GM19463 (cell line): ENCODE measurements at regions not wholly inside any gene's neighbourhood (a gene's known extent, or its start where the extent isn't known, plus 50 kb on each side); places are given as distances from the start of the nearest gene placed in this dataset.
"Not testable (repeated sequence)": the region's sequence is repeated elsewhere in the genome, so short reads cannot be mapped to it uniquely, and the experiment has no call there.

Experiments used
- ATAC-seq: cut with Tn5 transposase; IDR thresholded peaks from one replicate; pipeline ENCODE4 v1.9.1; 2021; ENCODE audit warnings: mild to moderate bottlenecking, moderate library complexity; ENCODE audit not compliant: unreplicated experiment

DNA sequence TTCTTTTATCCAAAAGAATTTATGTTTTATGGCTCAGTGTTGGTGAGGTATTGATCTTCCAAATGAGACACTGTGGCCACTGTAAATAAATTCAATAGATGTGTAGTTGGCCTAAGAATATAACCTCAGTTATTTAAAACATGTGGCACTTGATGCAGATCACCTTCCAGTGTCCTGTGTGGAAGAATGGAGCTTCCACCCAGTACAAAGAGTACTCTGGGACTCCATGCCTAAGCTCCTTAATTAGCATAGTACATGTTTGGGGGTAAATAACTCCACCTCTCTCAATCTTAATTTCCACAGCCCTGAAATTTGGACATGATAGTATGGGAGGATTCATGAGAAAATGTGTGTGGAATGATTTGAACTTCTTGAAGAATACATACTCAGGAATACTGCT lies 105.7 kb downstream of the SPDYE17 start:
- ATAC-seq = not testable (repeated sequence)

DNA sequence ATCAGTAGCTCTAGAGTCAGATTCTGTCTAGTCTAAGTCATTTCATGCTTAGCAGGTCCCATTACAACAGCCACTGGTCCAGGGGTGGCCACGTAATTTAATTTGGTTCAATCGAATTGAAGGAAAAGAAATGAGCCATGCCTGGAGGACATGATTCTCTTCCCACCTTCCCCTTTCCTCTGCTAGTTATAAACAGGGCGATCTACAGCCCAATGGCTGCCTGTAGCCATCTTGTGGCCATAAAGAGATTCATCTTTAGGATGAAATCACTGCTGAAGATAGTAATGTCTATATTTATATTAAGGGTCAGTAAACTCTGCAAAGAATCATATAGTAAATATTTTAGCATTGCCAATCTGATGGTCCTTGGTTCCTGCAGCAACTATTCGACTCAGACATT lies 107.4 kb downstream of the SPDYE17 start:
- not testable (repeated sequence) for ATAC-seq

DNA sequence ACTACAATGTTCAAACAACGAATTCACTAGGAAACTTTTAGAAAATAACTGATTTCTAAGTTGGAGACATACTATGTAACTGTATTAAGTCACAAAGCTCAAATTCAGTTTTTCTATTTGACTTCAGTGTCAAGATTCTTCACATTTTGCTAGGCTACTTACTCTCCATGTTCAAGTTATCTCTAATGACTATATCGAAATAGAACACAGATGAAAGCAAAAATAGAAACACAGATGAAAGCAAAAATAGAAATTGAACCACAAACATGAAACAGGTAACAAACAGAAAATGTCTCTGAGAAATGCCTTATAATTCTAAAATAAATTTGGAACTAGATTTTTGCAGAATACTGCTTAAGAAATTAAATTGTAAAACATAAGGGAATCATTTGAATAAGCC lies 113.5 kb downstream of the SPDYE17 start:
- not testable (repeated sequence) for ATAC-seq

DNA sequence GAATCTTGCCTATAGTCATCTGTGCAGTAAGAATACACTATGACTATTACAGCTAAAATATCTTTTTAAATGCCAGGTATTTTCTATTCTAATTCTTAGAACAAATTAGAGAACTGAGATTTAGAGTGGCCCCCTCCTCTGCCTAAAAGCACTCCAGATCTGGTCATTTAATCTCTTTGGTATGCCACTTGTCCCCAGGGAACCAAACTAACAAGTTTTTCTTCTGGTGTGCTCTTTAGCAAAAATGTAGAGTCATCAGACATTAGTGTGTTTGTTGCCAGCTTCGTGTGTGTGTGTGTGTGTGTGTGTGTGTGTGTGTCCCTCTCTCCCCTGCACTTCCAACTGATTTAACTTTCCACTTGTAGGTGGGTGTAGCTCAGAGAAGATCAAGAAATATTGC lies 117.8 kb downstream of the SPDYE17 start:
- ATAC-seq = not testable (repeated sequence)

DNA sequence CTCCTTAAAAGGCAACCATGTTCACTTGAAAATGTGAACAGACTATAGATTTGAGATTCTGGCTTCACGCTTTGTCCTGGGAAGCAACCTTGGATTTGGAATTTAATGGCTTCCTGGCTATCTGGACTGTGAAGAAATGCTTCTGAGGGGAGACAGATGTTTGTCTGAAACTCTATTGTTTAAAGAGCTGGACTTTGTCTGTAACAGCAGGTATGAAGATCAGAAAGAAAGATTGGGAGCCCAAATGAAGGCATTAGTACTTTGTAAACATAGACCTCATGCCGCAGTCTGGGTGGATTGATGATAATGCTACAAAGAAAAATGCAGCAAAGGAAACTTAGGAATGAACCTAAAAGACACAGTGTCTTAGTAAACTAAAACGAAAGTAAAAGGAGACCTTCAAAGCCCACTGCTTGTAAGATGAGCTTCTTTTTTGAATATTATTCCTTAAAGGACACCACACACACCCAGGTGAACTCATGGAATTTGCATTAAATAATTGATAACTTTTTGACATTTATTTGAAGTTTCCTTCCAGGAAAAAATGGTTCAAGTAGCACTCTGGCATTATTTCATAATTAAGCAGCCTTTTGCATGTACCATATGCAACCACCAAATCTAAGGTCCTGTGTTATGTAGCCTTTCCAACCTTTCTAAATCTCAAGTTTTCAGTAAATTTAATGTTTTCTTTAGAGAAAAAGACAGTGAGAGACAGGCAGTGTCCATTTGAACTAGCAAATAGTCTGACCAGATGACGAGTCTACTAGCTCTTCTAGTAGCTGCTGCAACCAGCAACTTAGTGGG lies 119.9 kb downstream of the SPDYE17 start:
- ATAC-seq = not testable (repeated sequence)

DNA sequence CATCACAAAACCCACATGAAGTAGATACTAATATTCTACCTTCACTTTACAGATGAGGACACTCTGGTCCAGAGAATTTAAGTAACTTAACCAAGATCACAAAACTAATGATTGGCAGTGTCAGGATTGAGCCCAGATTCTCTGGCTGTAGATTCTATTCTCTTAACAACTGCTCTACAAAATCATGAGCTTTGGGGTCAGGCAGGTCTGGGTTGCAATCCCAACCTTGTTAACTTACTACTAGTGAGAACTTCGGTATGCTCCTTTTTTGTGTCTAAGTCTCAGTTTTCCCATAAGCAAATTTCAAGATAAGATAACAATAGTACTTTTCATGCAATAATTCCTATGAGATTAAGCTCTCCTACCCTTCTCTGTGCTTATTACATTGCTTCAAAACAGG lies 127.5 kb downstream of the SPDYE17 start:
- not testable (repeated sequence) for ATAC-seq

DNA sequence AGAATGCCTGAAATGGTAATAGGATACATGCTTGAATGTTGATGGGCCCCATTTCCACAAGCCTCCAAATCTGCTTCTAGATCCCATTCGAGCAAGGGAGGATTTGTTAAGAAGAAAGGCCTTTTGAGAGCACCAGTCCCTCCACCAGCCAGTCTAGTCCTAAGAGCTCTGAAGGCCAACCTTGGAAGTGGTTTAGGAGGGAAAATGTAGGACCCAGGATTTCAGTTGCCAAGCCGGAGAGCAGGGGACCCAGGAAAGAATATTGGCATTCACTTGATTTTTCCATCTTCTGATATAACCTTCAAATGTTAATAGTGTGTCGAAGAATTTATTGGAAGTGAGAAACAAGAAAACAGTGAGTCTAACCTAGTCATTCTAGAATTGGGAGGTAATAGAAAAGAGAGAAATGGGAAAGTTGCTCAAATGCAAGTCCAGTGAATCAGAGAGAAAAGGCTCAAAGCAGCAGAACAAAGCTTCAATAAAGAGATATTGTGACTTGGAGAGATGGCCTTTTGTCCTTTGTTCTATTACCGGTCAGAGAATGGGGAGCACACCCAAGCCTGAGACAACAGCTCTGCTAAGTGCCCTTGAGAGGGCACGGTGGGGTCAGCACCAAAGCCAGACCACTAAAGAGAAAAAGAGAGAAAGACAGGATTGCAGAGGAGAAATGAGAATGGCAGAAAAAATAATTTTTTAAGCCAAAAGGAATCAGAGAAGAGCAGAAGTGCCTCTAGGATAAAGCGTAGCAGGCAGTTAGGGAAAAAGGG lies 130.0 kb downstream of the SPDYE17 start:
- ATAC-seq = not testable (repeated sequence)

DNA sequence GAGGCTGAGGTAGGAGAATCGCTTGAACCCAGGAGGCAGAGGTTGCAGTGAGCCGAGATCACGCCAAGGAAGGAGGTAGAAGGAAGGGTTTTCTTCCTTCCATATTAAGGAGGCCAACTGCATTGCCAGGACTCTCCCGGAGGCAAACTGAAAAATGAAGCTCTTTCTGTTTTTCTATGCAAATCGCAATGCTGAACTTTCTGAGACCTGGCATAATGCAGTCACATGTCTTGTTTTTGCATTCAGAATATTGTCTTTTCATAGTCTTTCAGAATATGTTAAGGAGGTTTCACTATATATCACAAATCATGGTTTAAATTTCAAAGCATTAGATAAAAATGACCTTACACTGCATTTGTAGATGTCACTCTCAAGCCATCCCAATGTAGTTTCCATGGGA lies 133.4 kb downstream of the SPDYE17 start:
- not testable (repeated sequence) for ATAC-seq

DNA sequence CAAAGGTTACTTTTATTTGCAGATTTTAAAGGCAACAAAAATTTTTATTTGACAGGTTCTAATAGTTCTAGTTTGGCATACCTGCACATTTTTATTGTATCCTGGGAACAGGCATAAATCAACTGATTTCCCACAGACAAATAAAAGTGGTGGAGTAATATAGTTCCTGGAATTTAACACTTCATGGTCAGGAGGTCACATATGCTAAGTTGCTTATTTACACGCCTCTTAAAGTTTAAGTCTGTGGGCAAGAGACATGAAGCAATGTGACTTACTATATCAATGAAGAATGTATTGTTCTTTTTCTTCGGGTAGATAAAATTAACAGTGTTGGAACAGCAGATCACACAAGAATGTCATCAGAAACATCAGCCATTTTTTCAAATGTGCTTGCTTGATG lies 135.2 kb downstream of the SPDYE17 start:
- ATAC-seq = not testable (repeated sequence)

DNA sequence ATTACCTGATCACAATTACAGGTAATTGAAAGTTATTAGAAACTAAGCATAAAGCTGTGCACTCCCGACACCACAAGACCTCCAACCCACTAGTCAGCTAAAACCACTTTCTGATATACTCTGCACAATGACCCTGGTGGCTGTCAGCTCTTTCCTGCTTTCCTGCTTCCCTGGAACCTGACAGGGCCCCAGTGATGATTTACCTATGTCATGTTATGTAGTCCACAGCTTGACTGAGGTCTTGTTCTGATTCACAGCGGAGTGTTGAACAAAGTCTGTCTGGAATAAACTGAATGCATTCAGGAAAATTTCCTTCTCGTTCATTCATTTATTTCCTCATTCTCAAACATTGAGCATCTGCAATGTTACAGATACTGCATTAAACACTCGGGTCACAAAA lies 136.5 kb downstream of the SPDYE17 start:
- not testable (repeated sequence) for ATAC-seq

DNA sequence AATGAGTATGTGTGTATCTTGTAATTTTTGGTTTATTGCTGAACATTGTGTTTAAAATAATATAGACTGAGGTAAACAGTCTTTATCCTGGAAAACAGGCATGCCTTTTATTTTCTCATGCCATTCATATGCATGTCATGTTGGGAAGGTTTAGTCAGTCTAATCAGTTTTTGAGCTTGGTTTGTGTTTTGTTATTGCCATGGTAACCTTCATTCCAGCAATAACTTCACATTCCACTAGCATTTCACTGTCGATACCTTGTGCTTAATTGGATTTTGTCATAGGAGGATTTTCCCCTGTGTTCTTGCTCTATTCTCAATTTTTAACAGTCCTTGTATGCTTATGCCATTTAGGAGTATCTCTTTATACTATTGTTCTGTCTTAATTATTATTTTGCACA lies 140.4 kb downstream of the SPDYE17 start:
- ATAC-seq = not testable (repeated sequence)

DNA sequence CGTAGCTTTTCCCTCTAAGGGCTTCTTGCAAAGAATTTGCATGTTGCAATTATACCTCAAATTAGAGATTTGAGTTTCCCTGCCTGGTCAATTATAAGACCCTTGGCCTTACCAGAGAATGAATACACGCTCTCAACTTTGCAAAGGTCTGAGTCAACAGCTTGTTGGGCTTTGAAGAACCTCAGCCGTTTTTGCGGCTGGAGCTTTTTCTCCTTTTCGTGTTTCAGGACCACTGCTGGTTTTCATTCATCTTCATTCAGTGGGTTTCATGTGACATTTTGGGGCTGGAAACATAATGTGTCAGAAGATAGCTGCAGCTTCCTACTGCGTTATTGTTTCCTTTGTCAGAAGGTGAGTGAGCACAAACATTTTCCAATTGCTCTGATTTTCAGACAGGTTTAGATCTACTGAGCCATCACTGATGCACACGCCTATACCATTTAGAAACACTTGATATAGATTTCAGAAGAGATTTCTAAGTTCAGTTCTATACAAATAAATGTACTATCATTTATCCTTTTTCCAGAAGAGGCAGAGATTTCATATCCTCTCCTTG lies 152.3 kb downstream of the SPDYE17 start:
- ATAC-seq = not testable (repeated sequence)

DNA sequence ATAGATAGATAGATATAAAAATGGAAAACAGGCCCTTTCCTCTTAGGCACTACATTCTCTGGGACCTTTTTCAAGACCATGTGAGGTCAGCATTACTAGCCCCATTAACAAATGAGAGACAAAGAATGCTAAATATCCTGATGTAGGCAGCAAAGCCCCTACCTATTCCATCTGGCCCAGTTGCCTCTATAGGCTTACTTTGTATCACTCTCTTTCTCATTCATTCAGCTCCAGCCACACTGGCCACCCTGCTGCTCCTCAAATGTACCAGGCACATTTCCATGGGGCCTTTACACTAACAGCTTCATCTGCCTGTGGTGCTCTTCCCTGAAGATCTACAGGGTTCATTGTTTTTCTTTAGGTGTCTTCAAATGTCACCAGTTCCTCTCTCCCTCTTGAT lies 156.4 kb downstream of the SPDYE17 start:
- not testable (repeated sequence) for ATAC-seq

DNA sequence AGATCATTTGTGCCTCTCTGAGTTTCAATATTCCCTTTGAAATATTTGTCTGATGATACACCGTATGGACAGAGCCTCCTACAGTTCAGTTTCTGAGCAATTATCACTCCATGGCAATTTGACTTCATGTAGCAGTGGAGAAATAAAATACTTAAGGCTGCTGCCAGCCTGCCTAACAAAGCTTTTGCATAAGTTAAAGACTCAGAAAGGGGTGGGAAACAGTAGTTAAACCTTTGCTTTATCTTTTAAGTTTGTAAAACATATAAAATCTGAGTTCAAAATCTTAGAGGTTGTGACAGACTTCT lies 161.7 kb downstream of the SPDYE17 start:
- not testable (repeated sequence) for ATAC-seq

DNA sequence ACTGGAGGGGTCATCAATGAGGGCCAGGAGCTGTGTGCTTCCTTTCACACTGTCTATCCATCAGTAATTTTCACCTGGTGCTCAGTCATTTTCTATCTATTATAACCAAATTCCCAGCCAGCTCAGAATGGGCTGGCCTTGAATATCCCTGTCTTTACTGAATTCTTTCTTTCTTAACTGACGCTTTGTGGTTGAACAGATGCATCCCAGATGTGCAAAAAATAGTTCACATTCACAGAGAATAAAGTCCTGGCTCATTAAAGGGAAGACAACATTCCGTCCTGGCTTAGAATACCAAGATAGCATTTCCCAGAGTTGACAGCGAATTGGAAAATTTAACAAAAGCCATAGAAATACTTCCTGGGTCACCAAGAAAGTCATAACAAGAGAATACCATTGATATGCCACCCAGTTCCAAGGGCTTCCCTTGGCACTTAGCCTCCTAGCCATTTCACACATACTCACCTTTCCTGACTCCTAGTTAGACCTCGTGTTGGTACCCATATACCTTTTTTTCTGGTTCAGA lies 164.7 kb downstream of the SPDYE17 start:
- ATAC-seq = not testable (repeated sequence)

DNA sequence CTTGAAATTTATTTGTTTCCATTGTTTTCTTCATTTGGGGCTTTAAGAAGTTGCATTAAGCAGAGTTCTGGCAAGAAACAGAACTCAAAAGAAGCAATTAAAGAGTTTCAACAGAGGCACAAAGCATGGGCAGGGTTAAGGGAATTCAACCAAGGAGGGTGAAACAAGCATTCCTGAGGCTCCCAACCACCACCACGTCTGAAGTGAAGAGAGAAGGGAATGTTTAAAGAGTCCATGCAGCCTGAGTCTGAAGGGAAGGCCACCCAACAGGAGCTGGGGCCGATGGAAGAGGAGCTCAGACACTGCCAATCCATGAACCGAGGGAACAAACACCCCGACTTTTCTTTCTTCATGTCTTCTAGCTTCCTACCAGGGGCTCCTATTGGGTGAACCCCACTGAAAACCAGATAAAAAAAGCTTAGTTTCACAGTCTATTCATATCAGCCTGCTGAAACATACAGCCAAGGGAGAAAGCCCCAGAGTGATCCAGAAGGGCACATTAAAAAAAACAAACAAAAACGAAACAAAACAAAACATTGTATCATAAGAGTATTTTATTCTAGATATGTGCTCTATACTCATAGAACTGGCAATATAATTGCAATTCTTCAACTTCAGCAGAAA lies 168.9 kb downstream of the SPDYE17 start:
- not testable (repeated sequence) for ATAC-seq

DNA sequence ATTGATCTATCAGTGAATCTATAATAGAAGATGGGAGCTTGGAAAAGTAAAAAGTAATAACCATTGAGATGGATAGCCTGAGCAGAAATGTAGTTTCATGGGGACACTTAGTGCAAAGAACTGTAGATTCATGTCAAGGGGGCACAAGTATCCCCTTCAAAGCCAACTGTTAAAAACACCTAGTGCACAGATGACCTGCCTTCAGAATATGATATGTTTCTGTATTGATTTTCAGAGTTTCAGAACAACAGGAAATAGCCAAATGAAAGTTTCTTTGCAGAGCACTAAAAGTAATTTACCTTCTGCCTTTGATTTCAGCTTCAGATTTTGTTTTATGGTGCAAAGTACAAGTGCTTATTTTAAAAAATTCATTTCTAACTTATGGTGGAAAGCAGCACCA lies 169.9 kb downstream of the SPDYE17 start:
- not testable (repeated sequence) for ATAC-seq

DNA sequence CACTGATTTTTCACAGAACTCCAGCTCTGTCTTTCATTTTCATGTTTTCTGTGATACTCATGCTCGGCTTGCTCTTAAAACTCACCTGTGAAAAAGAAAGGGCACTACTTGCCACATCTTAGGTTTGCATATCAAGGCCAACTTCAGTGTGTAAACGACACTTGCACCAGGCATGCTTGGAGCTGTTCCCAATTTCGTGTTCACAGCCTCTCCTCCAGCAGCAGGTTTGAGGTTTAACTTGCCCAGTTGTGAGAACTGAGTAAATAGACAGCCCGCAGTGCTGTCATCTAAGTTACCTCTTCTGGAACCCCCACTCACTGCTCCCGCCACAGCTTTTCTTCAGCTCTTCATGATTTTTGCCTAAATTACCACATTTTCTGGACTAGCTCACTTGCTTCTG lies 172.2 kb downstream of the SPDYE17 start:
- not testable (repeated sequence) for ATAC-seq

DNA sequence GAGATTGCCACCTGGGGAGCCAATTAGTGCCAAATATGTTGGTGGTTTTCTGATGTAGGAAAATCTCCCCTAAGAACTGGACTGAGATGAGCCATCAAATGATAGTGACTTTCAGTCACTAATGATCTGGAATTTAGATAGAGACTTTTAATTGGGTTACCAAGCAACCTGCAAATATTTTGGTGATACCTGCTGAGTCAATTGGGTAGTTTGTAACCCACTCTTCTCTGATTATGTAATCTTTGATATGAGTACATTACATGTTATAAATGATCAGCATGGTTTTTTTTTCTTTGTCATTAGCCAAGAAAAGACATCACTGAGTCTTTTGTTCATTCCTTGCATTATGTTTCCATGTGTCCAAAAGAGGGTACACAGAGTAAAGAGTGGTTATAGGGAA lies 177.5 kb downstream of the SPDYE17 start:
- ATAC-seq = not testable (repeated sequence)

DNA sequence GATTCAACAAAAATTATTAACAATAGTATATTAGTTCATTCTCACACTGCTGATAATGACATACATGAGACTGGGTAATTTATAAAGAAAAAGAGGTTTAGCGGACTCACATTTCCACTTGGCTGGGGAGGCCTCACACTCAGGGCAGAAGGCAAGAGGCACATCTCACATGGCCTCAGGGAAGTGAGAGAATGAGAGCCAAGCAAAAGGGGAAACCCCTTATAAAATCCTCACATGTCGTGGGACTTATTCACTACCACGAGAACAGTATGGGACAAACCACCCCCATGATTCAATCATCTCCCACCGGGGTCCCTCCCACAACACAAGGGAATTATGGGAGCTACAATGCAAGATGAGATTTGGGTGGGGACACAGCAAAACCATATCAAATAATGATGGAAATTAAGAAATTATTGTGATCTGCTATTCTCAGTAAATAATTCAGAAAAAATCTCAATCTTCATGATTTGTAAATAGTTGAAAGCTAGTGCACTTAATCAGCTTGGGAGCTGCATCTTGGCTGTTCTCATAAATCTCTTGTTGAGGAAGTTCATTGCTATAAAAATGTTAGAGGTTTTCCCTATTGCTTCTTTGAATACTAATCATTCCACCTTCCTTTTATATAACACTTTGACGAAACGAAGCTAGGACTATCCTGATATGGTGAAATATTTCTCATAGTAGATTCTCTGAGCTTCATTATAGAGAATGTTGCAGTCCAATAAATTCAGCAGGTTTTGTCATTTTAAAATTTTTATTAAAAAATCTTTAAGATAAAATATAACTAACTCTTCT lies 179.2 kb downstream of the SPDYE17 start:
- not testable (repeated sequence) for ATAC-seq
